H9 (cell line): ENCODE measurements at regions not wholly inside any gene's neighbourhood (a gene's known extent, or its start where the extent isn't known, plus 50 kb on each side); places are given as distances from the start of the nearest gene placed in this dataset.
A peak's percentile ranks its signal among the peaks of the same experiment; 100 is the strongest.

Experiments used
- DNase-seq: peaks from one replicate; pipeline ENCODE4 v3.0.0-alpha.2; 2017
- H2AFZ ChIP-seq: one replicate; pipeline ENCODE4 v1.6.1; 2013; ENCODE audit warnings: mild to moderate bottlenecking, low read length, control low read depth, moderate library complexity
- H2AK5ac ChIP-seq: 2 replicates; pipeline ENCODE4 v1.6.1; 2013; ENCODE audit warnings: low read length, control low read depth, mixed read lengths; ENCODE audit not compliant: insufficient read length
- H2BK120ac ChIP-seq: one replicate; pipeline ENCODE4 v1.6.1; 2013; ENCODE audit warnings: low read depth, mild to moderate bottlenecking, low read length, control low read depth, inconsistent platforms; ENCODE audit not compliant: poor library complexity, severe bottlenecking
- H2BK12ac ChIP-seq: 2 replicates; pipeline ENCODE4 v1.6.1; 2013; ENCODE audit warnings: low read length, control low read depth, mixed read lengths, low read depth; ENCODE audit not compliant: insufficient read length
- H2BK15ac ChIP-seq: 2 replicates; pipeline ENCODE4 v1.6.1; 2013; ENCODE audit warnings: low read depth, low read length, control low read depth
- H2BK20ac ChIP-seq: one replicate; pipeline ENCODE4 v1.6.1; 2013; ENCODE audit warnings: low read depth, mild to moderate bottlenecking, low read length, control low read depth, inconsistent platforms; ENCODE audit not compliant: poor library complexity, severe bottlenecking
- H2BK5ac ChIP-seq: 2 replicates; pipeline ENCODE4 v1.6.1; 2013; ENCODE audit warnings: low read length, control low read depth, mixed read lengths; ENCODE audit not compliant: insufficient read length
- H3K14ac ChIP-seq: 2 replicates; pipeline ENCODE4 v1.6.1; 2013; ENCODE audit warnings: low read length, control low read depth; ENCODE audit not compliant: insufficient read depth
- H3K18ac ChIP-seq: 2 replicates; pipeline ENCODE4 v1.6.1; 2013; ENCODE audit warnings: low read depth, mild to moderate bottlenecking, mixed read lengths, low read length, control low read depth; ENCODE audit not compliant: insufficient read length
- H3K23ac ChIP-seq: 2 replicates; pipeline ENCODE4 v1.6.1; 2013; ENCODE audit warnings: low read length, control low read depth, mixed read lengths, low read depth; ENCODE audit not compliant: insufficient read length
- H3K23me2 ChIP-seq: 2 replicates; pipeline ENCODE4 v1.6.1; 2013; ENCODE audit warnings: low read depth, mild to moderate bottlenecking, mixed read lengths, low read length, control low read depth; ENCODE audit not compliant: insufficient read length, poor library complexity, severe bottlenecking
- H3K27ac ChIP-seq: 2 replicates; pipeline ENCODE4 v1.5.1; 2013; ENCODE audit warnings: low read length, control low read depth, mixed read lengths, low read depth; ENCODE audit not compliant: insufficient read length
- H3K27me3 ChIP-seq: 2 replicates; pipeline ENCODE4 v1.6.1; 2013; ENCODE audit warnings: low read length, control low read depth, inconsistent platforms; ENCODE audit not compliant: insufficient read depth
- H3K4ac ChIP-seq: 2 replicates; pipeline ENCODE4 v1.6.1; 2013; ENCODE audit warnings: low read depth, mild to moderate bottlenecking, control low read depth, inconsistent platforms, low read length, moderate library complexity
- H3K4me1 ChIP-seq: 2 replicates; pipeline ENCODE4 v1.6.1; 2013; ENCODE audit warnings: low read length, control low read depth, inconsistent platforms; ENCODE audit not compliant: insufficient read depth
- H3K4me2 ChIP-seq: 2 replicates; pipeline ENCODE4 v1.6.1; 2013; ENCODE audit warnings: low read length, control low read depth, mixed read lengths; ENCODE audit not compliant: insufficient read length, insufficient read depth
- H3K56ac ChIP-seq: 2 replicates; pipeline ENCODE4 v1.6.1; 2013; ENCODE audit warnings: low read depth, mild to moderate bottlenecking, mixed read lengths, low read length, control low read depth; ENCODE audit not compliant: insufficient read length
- H3K79me1 ChIP-seq: 2 replicates; pipeline ENCODE4 v1.6.1; 2013; ENCODE audit warnings: low read depth, mild to moderate bottlenecking, moderate library complexity, low read length, control low read depth, inconsistent platforms; ENCODE audit not compliant: insufficient read depth, poor library complexity, severe bottlenecking
- H3K79me2 ChIP-seq: 2 replicates; pipeline ENCODE4 v1.6.1; 2013; ENCODE audit warnings: low read length, control low read depth, inconsistent platforms; ENCODE audit not compliant: insufficient read depth
- H3K9ac ChIP-seq: 2 replicates; pipeline ENCODE4 v1.6.1; 2013; ENCODE audit warnings: low read length, control low read depth, mixed read lengths; ENCODE audit not compliant: insufficient read length; ENCODE audit errors: extremely low read depth
- H3K9me3 ChIP-seq: one replicate; pipeline ENCODE4 v1.6.1; 2013; ENCODE audit warnings: low read depth, low read length, inconsistent platforms; ENCODE audit not compliant: control insufficient read depth
- H3T11ph ChIP-seq: one replicate; pipeline ENCODE4 v1.6.1; 2013; ENCODE audit warnings: mild to moderate bottlenecking, low read length, control low read depth, inconsistent platforms
- H4K20me1 ChIP-seq: one replicate; pipeline ENCODE4 v1.6.1; 2013; ENCODE audit not compliant: control insufficient read depth, insufficient read length, insufficient read depth
- H4K5ac ChIP-seq: 2 replicates; pipeline ENCODE4 v1.6.1; 2013; ENCODE audit warnings: low read depth, mild to moderate bottlenecking, mixed read lengths, low read length, control low read depth; ENCODE audit not compliant: insufficient read length
- H4K8ac ChIP-seq: replicated peaks from 2 replicates; pipeline ENCODE4 v1.6.1; 2013; ENCODE audit warnings: low read length, control low read depth, mixed read lengths, low read depth; ENCODE audit not compliant: insufficient read length
- H4K91ac ChIP-seq: 2 replicates; pipeline ENCODE4 v1.6.1; 2013; ENCODE audit warnings: low read depth, mild to moderate bottlenecking, moderate library complexity, mixed read lengths, low read length, control low read depth; ENCODE audit not compliant: insufficient read length
- H3K27ac Mint-ChIP-seq, 3 experiments: 2 replicates in 2 of 3; 3 replicates in 1 of 3; pipeline ENCODE4 v1.8.0; 2020 to 2021; ENCODE audit warnings: mixed read lengths in 3 of 3, mild to moderate bottlenecking in 1 of 3, moderate library complexity in 1 of 3
- H3K27me3 Mint-ChIP-seq: 2 replicates; pipeline ENCODE4 v1.8.0; 2021; ENCODE audit warnings: low read depth, mild to moderate bottlenecking, moderate library complexity, mixed read lengths
- H3K36me3 Mint-ChIP-seq, 3 experiments: 2 replicates in 2 of 3; 3 replicates in 1 of 3; pipeline ENCODE4 v1.8.0; 2020 to 2021; ENCODE audit warnings: low read depth in 3 of 3, mixed read lengths in 3 of 3; ENCODE audit not compliant: insufficient read depth in 1 of 3
- H3K4me1 Mint-ChIP-seq, 2 experiments: 2 replicates each; pipeline ENCODE4 v1.8.0; 2020; ENCODE audit warnings: mixed read lengths in 2 of 2
- H3K4me3 Mint-ChIP-seq, 2 experiments: 2 replicates in 1 of 2; 3 replicates in 1 of 2; pipeline ENCODE4 v1.8.0; 2020 to 2021; ENCODE audit warnings: mild to moderate bottlenecking in 2 of 2, mixed read lengths in 2 of 2, moderate library complexity in 1 of 2
- H3K9me3 Mint-ChIP-seq, 2 experiments: 2 replicates in 1 of 2; 3 replicates in 1 of 2; pipeline ENCODE4 v1.8.0; 2020; ENCODE audit warnings: mild to moderate bottlenecking in 2 of 2, mixed read lengths in 2 of 2, moderate library complexity in 1 of 2
- CTCF ChIP-seq: fragments of 200-600 bp; sonication (generic); conservative IDR thresholded peaks from 3 replicates; pipeline ENCODE4 v1.8.0; 2021; ENCODE audit warnings: antibody characterized with exemption, mild to moderate bottlenecking
- WGBS: extraction: QIAGEN DNeasy Blood & Tissue Kit; methylation state at CpG from one replicate; pipeline ENCODE4 v1.1.7; 2013; ENCODE audit warnings: missing lambda C conversion rate, low lambda C conversion rate, mixed read lengths; ENCODE audit not compliant: insufficient read length; ENCODE audit errors: extremely low coverage; 5-methylcytosine and 5-hydroxymethylcytosine counted together

- no peak overlapping the region for H3K23ac ChIP-seq
- no peaks in the 10 kb centered on the region for H3K9me3 ChIP-seq
- H4K8ac ChIP-seq, result no peak overlapping the region
- H3T11ph ChIP-seq, result no peak overlapping the region
- H3K4ac ChIP-seq, result no peak overlapping the region
- no peaks in the 10 kb centered on the region for H3K27me3 ChIP-seq
- Mint-ChIP-seq H3K36me3 (no peaks in the 10 kb centered on the region), H3K4me1 (peaks cover 6% of the 10 kb centered on the region in 2 experiments), H3K9me3 (no peaks in the 10 kb centered on the region; a peak in 3 of 5 replicates), H3K27ac (no peak overlapping the region), H3K27me3 (peaks cover 26% of the 10 kb centered on the region), H3K4me3 (peak overlapping the region in 1 of 2 experiments; percentile 92; a peak in 4 of 5 replicates)
- H2AFZ ChIP-seq, result no peak overlapping the region
- no peak overlapping the region for H4K5ac ChIP-seq
- H3K27ac ChIP-seq, result no peak overlapping the region
- no peak overlapping the region for H3K56ac ChIP-seq
- no peak overlapping the region for H3K14ac ChIP-seq
- no peak overlapping the region for H4K91ac ChIP-seq
- WGBS, result 100% methylated on average over 1 of the region's 3 CpGs
- no peak for TF ChIP-seq CTCF
- no peaks in the 10 kb centered on the region for H3K79me2 ChIP-seq
- H3K23me2 ChIP-seq, result peaks cover 7% of the 10 kb centered on the region
- H2BK15ac ChIP-seq, result no peak overlapping the region
- no peaks in the 10 kb centered on the region for H3K79me1 ChIP-seq
- H3K9ac ChIP-seq, result no peak overlapping the region
- H2BK5ac ChIP-seq, result no peak overlapping the region
- no peak overlapping the region for H2BK12ac ChIP-seq
- H2AK5ac ChIP-seq, result no peak overlapping the region
- DNase-seq, result no peak
- H2BK120ac ChIP-seq, result no peak overlapping the region
- H3K4me1 ChIP-seq, result no peaks in the 10 kb centered on the region
- H2BK20ac ChIP-seq, result no peak overlapping the region
- H3K4me2 ChIP-seq, result no peak overlapping the region
- H3K18ac ChIP-seq, result no peak overlapping the region
- H4K20me1 ChIP-seq, result no peaks in the 10 kb centered on the region
These were observed 147.7 kb downstream of the GPX5 start for GRCh38 chr6:28673417-28673786.
